HG03097 (cell line): ENCODE measurements at regions not wholly inside any gene's neighbourhood (a gene's known extent, or its start where the extent isn't known, plus 50 kb on each side); places are given as distances from the start of the nearest gene placed in this dataset.

ENCODE experiments used
- ATAC-seq: cut with Tn5 transposase; IDR thresholded peaks from one replicate; pipeline ENCODE4 v1.9.1; 2021; ENCODE audit not compliant: unreplicated experiment, low FRiP score

DNA sequence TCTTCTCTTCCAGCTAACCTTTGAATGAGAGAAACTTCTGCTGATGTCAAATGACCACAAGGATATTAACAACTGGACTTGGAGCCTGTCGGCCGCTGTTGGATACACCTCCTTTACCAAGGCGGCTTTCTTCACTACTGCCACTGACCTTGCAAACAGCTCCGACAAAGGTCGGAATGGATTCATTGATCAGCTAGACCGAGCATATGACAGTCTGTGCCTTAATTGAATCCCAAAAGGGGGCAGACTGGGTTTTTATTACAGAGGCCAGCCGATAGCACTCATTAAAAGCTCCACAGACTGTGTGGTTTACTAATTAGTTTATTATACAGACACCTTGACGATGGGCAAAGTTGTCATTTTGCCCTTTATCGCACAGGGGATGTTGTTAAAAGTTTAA lies 394.5 kb downstream of the RERGL start:
- ATAC-seq: no peak

DNA sequence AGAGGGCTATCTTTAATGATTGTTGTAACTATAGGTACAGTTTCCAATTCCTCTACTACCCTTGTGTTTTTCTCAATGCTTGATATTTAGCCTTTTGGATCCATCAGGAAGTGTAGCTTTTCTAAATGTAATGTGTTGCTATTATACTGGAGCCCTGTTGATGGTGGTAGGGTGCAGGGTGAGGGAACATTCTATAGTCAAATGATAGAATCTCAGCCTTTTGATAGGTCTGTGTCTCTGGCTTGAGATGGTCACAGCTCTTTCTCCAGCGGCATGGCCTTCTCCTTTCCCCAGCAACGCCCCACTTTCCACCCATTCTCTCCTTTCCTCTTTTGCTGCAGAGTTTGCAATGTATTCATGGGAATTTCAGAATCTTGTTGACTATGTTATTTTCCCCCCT lies 398.6 kb downstream of the RERGL start:
- no peak for ATAC-seq

DNA sequence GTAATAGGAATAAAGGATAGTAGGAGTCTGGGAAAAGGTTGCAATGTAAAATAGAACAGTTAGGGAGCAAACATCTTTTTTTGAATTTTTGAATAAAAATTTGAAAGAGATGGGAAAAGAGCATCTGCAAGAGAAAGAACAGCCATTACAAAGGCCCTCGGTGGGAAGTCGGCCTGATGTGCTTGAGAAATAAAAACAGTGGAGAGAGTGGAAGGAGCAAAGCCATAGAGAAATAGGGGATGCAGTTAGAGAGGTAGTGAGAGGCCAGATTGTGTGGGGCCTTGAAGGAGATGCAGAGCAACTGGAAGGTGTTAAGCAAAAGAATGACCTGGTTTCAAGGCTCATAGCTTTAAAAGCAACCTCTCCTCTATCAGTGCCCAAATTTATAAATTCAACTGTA lies 409.8 kb downstream of the RERGL start:
- ATAC-seq: no peak

DNA sequence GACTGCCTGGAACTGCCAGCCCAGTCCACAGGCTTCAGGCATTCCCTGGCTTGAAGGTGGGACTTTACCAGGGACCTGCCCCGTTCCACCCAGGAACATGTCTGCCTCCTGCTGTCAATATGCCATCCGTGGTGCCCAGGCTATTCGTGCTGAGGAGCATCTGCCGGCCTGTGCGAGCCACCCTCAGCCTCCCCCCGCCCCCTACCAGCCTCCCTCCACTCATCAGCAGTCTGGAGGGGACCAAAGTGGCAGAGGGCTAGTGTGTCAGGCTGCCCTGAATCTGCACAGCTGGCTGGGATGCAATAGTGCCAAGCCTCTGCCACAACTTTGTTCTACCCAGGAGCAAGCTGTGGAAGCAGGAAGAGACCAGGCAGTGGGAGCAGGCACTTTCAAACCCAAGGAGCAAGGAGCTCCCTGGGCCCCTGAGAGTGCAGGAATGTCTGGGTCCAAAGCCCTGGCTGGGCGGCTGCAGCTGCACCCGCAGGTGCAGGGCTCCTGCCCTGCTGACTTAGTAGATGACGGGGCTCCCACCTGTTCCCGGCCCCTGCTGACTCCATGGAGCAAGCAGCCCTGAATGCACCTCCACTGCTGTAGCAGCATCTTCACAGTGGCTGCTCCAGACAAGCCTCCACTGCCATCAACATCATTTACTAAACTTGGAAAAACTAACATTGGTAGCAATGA lies 423.2 kb downstream of the RERGL start:
- ATAC-seq: no peak

DNA sequence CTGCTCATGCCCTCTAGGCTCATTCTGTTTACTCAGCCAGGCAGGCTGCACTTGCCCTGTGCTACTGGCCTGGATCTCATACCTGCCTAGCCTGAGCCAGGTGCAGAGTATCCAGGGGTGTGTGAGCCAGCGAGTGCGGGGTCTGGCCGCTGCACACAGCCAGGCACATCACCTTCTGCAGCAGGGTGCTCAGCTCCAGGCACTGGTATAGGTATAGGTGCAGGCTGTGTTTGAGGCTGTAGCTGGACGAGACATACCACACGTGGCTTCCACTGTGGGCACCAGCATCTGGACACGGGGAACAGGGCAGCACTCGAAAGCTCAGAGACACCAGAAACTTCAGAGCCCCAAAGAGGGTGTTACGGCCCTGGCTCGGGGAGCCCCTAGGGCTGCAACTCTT lies 424.2 kb downstream of the RERGL start:
- ATAC-seq: no peak

DNA sequence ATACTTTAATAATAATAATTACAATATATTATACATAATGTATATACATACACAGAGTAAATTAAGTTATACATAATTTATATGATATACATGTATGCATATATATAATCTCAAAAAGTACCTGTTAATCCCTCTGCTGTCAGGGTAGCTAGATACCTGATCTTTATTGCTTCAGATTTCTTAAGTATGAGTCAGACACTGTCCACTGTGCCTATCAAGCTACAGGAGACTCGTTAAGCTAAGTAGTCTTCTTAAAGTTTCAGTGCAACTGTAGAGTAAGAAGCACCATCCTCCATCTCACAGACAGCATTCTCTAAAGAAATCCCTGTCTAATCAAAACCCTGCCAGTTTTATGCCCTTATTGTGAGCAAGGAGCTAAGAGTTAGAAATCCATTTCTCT lies 428.7 kb downstream of the RERGL start:
- no peak for ATAC-seq

DNA sequence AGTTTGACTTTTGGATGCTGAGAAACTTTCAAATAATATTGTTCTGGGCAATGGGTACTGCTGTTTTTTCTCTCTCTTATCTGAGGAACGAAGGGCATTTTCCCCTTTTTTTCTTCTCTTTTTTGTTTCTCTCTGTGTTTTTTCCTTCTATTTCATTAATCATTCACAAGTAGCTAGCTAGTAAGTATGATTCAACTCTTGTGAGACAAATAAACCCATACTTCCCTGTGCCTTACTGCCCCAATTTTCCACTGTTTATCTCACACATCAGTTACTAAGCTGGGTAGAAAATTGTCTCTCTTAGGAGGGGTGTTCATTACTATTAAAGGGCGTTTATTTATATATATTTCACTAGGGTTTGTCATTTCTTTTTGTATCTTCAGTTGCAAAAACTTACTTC lies 437.6 kb downstream of the RERGL start:
- no peak for ATAC-seq

DNA sequence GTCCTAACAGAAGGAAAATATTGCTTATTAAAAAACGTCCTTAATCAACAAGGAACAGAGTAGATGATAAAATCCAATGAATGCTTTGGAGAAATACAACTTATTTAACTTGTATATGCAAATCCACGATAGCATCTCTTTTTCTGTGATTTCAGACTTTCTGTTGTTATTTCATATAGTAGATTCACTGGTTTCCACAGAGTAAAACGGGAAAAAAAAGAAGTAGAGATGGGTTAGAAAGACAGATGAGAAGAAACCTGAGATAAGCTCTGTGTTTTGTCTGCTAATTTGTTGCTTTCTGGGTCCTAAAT lies 447.7 kb downstream of the RERGL start:
- ATAC-seq: no peak

DNA sequence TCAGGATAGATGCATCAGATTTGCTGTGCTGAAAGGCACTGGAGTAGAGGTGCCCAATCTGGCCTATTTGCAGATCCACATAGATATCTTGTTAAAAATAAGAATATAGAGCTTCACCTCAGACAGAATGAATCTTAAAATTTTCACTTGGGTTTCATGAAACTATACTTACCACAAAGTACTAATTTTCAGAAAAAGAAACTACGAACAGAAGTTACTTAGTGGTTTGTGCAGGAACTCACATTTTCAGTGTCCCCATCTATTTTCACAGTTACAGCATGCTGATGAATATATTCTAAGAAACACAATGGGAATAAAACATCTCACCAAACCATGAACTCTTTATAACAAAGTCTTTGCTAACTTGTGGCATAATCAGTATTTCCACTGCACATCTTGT lies 449.4 kb downstream of the RERGL start:
- ATAC-seq: no peak

DNA sequence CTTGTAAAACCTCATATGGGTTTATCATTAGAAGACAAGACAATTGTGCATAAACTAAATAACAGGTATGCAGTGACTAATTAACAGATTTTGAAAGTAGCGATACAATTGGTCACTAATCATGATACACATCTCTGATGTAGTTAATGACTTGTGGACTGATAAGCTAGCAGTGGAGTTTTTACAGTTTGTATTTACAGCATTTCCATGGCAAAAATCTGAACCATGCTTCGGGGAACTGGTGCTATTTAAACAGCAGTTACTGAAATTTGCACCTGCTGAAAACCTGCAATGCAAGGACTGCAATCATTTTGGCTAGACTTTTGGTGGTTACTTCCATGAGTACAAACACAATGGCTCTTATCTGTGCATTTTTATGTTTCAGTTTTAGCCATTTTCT lies 471.2 kb downstream of the RERGL start:
- ATAC-seq: no peak

DNA sequence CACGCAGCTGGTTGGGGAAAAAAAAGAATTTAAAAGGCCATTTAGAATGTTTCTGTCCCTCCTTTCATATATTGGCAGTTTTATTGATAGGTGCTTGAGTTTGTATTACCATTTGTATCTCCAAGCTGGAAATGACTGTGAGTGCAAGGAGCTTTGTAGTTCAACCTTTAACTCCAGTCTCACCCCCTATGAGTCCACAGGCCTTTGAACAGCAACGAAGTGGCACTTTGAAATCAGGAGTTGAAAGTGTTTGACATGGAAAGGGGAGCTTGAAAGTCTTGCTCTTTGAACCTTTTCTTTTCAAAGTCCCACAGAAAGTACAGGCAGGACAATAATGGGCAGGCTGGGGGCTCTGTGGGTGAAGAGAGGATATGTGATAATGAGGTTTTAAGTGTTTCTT lies 480.3 kb downstream of the RERGL start:
- ATAC-seq: no peak

DNA sequence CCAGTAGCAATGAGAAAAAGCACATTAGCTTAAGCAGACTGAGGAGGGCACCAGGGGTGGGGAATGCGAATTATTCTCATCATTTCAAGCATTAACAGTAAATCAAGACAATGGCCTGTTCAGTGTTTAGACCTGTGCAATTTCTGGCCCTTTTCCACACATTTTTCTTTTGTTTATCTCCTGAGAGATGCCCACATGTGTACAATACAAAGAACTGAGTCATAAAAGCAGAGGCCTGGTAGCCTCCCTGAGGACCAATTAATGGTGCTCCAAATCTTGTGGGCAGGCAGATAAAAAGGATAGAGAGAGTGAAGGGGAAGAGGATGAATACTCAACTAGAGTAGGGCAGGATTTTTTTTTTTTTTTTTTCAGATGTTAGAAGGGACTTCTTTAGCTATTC lies 480.8 kb downstream of the RERGL start:
- no peak for ATAC-seq

DNA sequence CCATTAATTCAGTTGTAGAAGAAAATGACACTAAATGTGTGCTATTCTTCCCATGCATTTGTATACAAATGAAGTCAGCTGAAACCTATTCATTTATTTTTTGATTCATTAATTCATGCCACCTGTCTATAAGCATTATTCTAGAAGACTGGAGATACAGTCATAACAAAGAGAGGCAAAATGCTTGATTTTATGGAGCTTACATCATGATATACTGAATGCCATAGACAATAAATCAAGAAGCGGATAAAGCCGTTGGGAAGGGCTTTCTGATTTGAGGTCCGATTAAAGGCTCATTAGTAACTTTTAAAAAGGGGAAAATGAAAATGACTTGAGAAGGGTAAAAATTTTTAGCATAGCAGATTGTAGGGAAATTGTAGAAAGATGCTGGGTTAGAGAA lies 494.9 kb downstream of the RERGL start:
- no peak for ATAC-seq

DNA sequence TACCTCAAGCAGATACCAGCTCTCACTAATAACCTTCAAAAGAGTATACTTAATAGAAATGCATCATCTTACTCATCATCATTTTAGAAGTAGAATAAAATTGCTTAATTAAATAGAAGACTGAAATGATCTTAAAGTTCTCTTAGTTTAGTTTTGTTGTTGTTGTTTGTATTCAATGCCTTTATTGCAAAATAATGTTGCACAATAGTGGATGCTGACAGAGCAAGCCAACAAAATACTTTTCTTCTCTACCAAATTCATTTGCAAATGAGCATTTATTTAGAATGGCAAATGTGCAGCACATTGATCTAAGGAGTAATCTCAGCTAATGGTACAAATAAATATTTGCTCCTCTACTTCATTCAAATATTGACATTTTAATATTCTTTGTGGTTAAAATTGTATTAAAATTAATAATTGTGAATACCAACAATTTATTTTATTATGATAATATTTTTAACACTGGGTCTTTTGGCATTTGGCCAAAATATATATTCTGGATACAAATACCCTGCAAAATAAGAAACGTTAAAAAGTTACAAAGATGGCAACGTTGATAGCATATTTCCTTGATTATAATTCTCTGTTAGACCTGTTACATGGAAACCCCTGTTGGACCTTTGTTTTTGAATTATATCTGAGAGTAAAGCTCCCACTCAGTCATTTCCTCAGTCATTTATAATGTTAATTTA lies 496.1 kb downstream of the RERGL start:
- ATAC-seq: no peak

DNA sequence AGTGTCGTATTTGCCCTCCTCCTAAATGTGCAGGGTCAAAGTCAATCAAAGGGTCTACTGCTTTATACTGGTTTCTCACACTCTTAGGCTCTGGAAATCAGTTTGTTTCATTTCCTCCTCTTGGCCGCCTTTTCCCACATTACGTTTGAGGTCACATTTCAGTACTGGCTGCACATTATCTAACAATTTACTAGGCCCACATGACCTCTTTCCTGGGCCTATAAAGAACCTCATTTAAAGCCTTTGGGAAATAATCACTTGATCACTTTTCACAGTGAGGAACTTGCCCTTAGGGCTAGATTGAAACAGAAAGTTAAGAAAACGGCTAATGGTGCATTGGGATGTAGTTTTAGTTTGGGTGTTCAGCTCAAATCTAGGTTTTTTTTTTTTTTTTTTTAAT lies 497.5 kb downstream of the RERGL start:
- no peak for ATAC-seq

DNA sequence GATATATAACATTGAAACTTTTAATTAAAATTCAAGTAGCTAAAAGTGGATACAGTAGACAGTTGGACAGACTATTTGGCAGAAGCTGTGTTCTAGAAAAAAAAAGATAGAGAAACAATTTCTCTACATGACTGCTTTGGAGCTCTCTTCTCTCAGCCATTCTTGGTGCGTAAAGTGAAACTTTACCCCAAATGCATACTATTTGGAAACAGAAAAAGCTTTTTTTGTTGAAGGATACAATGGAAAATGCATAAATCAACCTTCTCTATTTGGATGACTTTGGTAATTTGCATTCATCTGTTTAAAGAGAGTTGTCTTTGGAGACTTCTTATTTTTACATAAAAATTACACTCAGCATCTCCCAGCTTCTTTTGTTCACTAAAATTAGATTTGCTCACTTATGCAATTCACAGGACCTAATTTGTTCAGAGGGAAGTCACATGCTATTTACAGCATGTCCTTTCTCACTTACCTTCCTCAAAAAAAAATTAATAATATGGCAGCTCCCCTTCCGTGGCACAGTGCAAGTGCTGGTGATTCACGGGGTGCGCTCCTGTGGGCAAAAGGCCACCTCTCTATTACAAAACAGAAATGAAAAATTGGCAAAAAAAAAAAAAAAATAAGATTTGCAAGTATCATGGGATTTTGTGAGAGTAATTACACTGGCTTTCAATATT lies 498.9 kb downstream of the RERGL start:
- ATAC-seq: no peak

DNA sequence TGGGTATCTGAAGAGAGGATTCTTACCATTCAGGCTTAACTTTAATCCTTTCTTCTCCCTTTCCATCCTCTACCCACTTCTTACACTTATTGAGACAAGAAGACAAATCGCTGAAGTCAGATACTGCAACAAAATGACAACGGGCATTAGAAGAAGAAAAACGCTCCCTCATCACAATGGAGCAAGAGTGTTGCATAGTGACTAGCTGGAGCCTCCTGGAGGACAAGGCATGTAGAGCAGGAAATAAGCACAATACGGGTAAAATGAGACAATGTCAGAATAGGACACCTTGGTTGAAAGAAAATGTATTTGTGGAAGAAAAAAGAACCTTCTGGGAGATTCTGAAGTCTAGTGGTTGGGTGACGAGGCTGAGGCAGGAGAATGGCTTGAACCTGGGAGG lies 501.0 kb downstream of the RERGL start:
- no peak for ATAC-seq

DNA sequence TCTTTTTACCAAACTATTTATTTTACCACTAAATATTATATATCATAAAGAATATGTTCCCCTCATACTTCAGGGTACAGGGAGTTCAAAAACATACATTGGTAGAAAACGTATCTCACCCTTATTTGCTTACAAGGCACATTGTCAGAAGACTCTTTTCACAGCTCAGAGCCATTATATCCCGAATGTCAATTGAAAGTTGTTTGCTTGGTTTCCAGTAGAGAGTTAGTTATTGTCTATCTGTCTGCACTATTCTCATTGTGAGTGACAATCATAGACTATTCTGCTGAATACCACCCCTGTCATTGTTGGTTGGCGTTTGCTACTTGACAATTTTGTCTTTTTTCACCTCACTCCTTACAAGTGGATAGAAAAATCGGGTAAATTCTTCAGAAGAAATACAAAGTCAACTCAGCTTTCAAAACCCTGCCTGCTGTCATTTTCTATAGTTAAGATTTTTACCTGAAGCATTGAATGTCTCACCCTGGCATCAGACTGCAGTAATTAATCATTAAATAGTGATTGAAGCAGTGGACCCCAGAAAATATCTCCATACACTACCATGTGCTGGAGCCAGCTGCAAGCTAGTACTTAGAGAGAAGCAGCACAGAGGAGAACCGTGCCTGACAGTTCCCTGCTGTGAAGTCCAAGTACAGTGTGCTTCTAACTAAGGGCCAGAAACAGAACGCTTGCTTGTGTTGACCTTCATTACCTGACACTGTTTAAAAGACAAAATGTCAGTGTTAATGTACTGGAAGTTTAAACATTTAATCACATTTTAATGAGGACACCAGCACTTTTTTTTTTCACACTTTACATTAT lies 510.6 kb downstream of the RERGL start:
- ATAC-seq: no peak

DNA sequence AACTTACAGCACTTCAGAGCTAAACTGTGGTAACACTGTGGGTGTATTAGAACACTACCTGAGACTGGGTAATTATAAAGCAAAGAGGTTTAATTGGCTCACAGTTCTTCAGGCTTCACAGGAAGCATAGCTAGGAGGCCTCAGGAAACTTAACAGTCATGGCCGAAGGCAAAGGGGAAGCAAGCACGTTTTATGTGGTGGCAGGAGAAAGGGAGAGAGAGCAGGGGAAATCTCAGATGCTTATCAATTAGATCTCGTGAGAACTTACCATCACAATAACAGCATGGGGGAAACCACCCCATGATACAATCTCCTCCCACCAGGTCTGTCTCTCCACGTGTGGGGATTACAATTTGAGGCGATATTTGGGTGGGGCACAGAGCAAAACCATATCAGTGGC lies 512.6 kb downstream of the RERGL start:
- no peak for ATAC-seq

DNA sequence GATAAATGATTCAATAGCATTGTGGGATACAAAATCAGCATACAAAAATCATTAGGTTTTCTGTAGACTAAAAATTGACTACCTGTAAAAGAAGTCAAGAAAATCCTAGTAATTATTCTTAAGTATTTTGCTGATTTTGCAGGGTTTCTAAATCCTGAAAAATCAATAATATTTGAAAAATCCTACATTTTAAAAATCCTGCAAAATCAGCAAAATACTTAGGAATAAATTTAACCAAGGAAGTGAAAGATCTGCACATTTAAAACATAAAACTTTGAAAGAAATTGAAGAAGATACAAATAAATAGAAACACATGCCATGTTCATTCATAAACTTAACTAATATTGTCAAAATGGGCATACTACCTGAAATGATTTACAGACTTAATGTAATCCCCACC lies 517.7 kb downstream of the RERGL start:
- ATAC-seq: no peak

DNA sequence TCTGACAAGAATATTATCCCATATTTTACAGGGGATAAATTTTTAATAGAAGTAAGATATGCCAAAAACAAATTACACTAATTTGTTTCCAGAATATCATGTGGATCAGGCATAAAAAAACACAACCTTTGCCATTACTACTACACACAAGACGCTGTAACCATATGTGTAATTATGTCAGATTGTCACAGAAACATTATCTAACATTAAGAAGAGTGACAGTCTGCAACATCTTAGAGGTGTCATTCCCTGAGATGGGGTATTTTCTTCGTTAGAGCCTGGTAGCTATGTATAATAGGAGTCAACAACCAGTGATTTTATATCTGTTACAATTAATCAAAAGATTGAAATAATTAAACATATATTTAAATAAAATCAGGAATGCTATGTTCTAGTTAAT lies 518.9 kb downstream of the RERGL start:
- ATAC-seq: no peak
